ENCODE measurements at regions not wholly inside any gene's neighbourhood (a gene's known extent, or its start where the extent isn't known, plus 50 kb on each side); places are given as distances from the start of the nearest gene placed in this dataset.

- TF ChIP-seq CTCF (IDR thresholded peaks at IDR 0.05; ENCODE audit: low read length, missing control alignments) = no peak
Observed at GRCh38 chr7:27359181-27360125, 116.9 kb downstream of the EVX1 start.

GRCh38 chr7:27361522-27361921 is 118.9 kb downstream of the EVX1 start:
- no peak for DNase-seq (ENCODE audit: low read depth)
- no peak for TF ChIP-seq CTCF (IDR thresholded peaks at IDR 0.05; ENCODE audit: low read length, missing control alignments)
- H3K4me3 ChIP-seq (replicated peaks; ENCODE audit: low read depth, low read length) = no peak overlapping the region

More at GRCh38 chr7:27359181-27360125, 116.9 kb downstream of the EVX1 start:
- no peak overlapping the region for H3K4me3 ChIP-seq (replicated peaks; ENCODE audit: low read depth, low read length)
- DNase-seq (ENCODE audit: low read depth) = no peak

- no peak overlapping the region for H3K4me3 ChIP-seq (replicated peaks; ENCODE audit: low read depth, low read length)
- DNase-seq (ENCODE audit: low read depth) = no peak
- no peak for TF ChIP-seq CTCF (IDR thresholded peaks at IDR 0.05; ENCODE audit: low read length, missing control alignments)
Observed at GRCh38 chr7:27362026-27362425, 119.4 kb downstream of the EVX1 start.

- peak overlapping the region; percentile 21 for H3K4me3 ChIP-seq (replicated peaks; ENCODE audit: low read depth, low read length)
- DNase-seq (ENCODE audit: low read depth) = peak; percentile 94
- TF ChIP-seq CTCF (IDR thresholded peaks at IDR 0.05; ENCODE audit: low read length, missing control alignments) = no peak
Observed at GRCh38 chr7:27364344-27364758, 121.7 kb downstream of the EVX1 start.

GRCh38 chr7:27367179-27367932 is 124.8 kb downstream of the EVX1 start:
- no peak overlapping the region for H3K4me3 ChIP-seq (replicated peaks; ENCODE audit: low read depth, low read length)
- DNase-seq (ENCODE audit: low read depth) = no peak
- no peak for TF ChIP-seq CTCF (IDR thresholded peaks at IDR 0.05; ENCODE audit: low read length, missing control alignments)

GRCh38 chr7:27367933-27368549 is 125.4 kb downstream of the EVX1 start:
- no peak for TF ChIP-seq CTCF (IDR thresholded peaks at IDR 0.05; ENCODE audit: low read length, missing control alignments)
- H3K4me3 ChIP-seq (replicated peaks; ENCODE audit: low read depth, low read length) = no peak overlapping the region
- DNase-seq (ENCODE audit: low read depth) = no peak

Measured in fibroblast of pulmonary artery (primary cell).